LNCaP clone FGC (cell line): ENCODE measurements at regions not wholly inside any gene's neighbourhood (a gene's known extent, or its start where the extent isn't known, plus 50 kb on each side); places are given as distances from the start of the nearest gene placed in this dataset.

Experiments used
- DNase-seq: peaks from one replicate; pipeline ENCODE4 v3.0.0-alpha.2; 2011; ENCODE audit warnings: low read depth
- H3K4me3 ChIP-seq: 2 replicates; pipeline ENCODE4 v1.5.1; 2011; ENCODE audit warnings: mild to moderate bottlenecking, low read depth, low read length, control low read depth
- CTCF ChIP-seq: IDR thresholded peaks from 2 replicates; pipeline ENCODE4 v1.5.1; 2012; ENCODE audit warnings: mild to moderate bottlenecking; ENCODE audit not compliant: control insufficient read depth, insufficient read depth; ENCODE audit errors: extremely low read depth

DNA sequence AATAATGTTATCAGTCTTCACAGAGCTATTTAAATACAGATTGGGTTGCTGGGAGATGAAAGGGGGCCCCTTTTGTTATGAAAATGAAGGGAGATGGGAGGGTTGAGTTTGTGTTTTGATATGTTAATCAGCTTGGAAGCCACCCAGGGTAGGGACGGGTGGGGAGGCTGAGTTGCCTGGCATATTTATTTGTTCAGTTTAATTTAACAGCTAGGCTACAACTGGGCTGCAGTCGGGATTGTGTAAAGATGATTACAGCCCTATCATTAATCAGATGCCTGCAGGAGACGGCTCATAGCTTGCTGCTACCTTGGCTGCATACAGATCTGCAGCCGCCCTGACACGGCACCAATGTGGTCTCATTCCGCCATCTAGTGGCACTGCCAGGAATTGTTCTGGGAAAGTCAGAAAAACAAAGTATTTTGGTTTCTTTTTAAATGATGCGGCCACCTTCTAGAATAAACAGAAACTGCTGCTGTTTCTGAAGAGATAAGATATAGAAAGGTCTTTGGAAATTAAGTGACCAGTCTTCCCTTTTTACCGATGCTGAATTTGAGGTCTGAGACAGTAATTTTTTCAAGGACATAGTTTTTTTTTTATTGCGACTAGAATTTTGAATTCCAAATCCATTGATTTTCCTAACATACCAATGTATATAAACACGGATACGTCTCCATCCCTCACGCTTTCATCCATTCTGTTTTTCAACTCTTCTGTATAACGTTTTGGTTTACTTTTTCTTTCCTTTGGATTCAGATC lies 458.0 kb upstream of the ASIC2 start:
- H3K4me3 ChIP-seq, result peak overlapping the region; percentile 2; the same call in 1 of the 2 replicates

GRCh38 chr17:33751702-33752065 lies 458.6 kb upstream of the ASIC2 start:
- DNase-seq, result no peak
- peak overlapping the region; percentile 2; the same call in 1 of the 2 replicates for H3K4me3 ChIP-seq
- TF ChIP-seq CTCF, result no peak

More for the DNA sequence above, 458.0 kb upstream of the ASIC2 start:
- DNase-seq, result peak; percentile 7
- TF ChIP-seq CTCF, result peak; percentile 93

GRCh38 chr17:33753452-33753851 lies 460.4 kb upstream of the ASIC2 start:
- no peak for TF ChIP-seq CTCF
- DNase-seq, result no peak
- no peak overlapping the region for H3K4me3 ChIP-seq

DNA sequence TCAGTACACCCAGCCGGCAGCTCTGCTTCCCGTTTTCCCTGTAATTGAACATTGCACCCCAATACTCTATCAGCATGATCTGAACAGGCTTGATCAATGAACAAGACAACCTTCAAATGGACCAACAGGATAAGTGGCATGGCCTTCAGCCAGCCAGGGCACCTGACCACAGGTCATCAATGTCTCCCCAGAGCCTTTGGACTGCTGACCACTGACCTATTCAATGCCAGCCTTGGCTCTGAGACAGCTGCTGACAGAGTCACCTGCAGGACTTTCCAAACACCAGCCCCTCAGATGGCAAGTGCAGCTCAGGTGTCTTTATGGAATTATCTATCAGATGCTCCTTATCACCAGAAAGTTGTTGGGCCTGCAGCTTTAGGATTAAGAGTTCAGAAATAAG lies 462.9 kb upstream of the ASIC2 start:
- H3K4me3 ChIP-seq, result no peak overlapping the region
- no peak for TF ChIP-seq CTCF

DNA sequence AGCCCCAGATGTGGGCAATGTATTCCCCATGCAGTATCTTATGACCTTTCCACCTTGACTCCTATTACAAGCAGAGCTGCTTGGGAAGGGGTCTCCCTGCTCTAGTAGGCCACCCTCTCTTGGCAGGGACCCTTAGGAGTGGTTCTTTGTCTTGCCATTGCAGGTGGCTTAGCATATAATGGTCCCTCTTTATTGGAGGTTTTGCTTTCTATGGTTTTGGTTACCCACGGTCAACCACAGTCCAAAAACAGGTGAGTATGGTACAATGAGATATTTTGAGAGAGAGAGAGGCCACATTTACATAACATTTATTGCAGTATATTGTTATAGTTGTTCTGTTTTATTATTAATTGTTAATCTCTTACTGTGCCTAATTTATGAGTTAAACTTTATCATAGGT lies 472.8 kb upstream of the ASIC2 start:
- DNase-seq, result no peak
- no peak for TF ChIP-seq CTCF
- H3K4me3 ChIP-seq, result no peak overlapping the region

More for the DNA sequence above, 462.9 kb upstream of the ASIC2 start:
- no peak for DNase-seq

- H3K4me3 ChIP-seq, result no peak overlapping the region
- no peak for DNase-seq
- no peak for TF ChIP-seq CTCF
Observed at GRCh38 chr17:33766721-33767120, 473.6 kb upstream of the ASIC2 start.

DNA sequence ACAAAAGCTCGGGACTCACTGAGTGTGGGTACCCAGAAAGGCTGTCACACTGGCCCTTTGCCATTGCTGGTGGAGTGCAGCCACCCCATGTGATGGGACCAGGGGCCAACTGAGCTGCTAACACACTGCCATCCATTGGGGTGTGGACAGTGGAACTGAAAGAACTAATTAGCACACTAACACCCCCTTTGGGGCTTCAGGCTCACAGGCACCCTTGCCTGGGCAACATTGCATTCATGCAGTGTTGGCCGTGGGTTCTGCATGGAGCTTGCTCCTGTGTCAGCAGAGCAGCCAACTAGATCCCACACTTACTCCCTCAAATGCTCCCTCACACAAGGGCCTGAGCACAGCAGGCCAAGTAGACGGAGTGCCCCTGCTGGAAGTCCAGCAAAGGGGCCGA lies 476.0 kb upstream of the ASIC2 start:
- TF ChIP-seq CTCF, result no peak
- no peak for DNase-seq
- H3K4me3 ChIP-seq, result no peak overlapping the region
